GOT3 (cell line): ENCODE measurements at regions not wholly inside any gene's neighbourhood (a gene's known extent, or its start where the extent isn't known, plus 50 kb on each side); places are given as distances from the start of the nearest gene placed in this dataset.

Source experiments
- DNase-seq: peaks from one replicate; lab custom pipeline; 2025; ENCODE audit warnings: mixed read lengths; lab: John Stamatoyannopoulos, UW

DNA sequence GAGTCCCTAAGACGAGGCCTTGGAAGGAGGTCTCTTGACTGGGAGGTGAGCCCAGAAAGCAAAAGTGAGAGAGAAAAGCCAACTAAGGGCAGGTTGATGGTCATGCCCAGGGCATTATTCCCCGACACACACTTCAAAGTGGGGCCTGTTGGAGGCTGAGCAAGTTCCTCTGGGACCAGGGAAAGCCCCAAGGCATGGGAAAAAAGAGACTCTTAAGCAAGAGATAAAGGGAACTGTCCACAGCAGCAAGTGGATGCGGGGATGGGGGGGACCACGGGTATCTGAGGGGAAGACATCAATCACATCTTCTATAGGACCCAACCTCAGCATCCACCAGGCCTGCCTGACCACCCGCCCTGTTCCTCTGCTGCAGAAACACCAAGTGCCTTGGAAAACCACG lies 119.9 kb upstream of the MAFB start:
- DNase-seq, result no peak

DNA sequence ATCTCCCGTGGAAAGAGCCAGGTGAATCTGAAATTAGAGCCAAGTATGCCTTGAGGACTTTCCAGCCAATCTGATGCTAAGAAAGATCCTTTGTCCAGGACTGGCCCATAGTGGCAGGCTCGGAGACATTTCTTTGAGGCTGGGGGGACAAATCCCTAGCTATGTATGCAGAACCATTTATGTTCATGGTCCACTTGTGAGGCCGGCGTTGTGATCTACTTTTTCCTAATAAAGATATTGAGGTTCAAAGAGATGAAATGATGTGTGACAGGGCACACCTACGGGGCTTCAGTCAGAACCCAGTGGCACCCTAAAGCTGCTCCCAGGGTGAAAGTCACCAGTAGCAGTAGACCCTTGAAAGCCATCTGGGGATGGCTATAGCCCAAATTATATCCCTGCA lies 120.3 kb upstream of the MAFB start:
- DNase-seq, result no peak

DNA sequence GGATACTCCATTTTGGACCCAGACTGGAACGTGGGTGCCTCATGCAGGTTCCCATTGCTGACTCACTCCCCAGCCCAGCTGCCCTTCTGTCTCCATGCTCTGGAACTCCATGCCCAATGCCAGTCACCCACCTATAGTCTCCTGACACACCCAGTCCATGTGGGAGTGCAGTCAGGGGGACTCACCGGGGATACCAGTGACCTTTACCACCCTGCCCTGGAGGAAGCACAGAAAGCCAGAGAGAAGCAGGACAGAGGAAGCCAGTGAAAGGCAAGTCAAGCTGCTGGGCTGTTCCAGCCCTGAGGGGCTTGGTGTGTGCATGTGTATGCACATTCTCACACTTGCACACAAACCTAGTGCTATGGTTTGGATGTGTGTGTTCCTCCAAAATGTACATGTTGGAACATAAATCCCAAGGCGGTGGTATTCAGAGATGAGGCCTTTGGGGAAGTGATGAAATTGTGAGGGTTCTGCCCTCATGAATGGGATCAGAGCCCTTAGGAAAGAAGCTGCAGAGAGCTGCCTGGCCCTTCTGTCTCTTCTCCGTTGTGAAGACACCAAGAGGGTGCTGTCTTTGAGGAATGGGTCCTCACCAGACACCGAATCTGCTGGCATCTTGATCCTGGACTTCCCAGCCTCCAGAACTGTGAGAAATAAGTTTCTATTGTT lies 121.4 kb upstream of the MAFB start:
- no peak for DNase-seq

DNA sequence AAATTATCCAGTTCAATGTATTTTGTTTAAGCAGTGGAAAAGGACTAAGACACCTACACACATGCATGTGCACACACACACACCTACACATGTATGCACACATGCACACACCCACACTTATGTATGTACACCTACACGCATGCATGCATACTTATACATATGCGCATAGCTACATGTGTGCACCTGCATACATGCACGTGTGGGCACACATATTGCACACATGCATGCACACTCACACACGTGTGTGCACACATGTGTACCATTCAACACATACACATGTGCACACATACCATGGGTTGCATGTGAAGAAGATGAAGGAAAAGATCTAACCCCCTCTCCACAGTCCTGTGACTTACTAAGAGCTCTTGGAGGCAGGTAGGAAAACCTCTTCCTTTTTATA lies 122.0 kb upstream of the MAFB start:
- DNase-seq, result no peak

DNA sequence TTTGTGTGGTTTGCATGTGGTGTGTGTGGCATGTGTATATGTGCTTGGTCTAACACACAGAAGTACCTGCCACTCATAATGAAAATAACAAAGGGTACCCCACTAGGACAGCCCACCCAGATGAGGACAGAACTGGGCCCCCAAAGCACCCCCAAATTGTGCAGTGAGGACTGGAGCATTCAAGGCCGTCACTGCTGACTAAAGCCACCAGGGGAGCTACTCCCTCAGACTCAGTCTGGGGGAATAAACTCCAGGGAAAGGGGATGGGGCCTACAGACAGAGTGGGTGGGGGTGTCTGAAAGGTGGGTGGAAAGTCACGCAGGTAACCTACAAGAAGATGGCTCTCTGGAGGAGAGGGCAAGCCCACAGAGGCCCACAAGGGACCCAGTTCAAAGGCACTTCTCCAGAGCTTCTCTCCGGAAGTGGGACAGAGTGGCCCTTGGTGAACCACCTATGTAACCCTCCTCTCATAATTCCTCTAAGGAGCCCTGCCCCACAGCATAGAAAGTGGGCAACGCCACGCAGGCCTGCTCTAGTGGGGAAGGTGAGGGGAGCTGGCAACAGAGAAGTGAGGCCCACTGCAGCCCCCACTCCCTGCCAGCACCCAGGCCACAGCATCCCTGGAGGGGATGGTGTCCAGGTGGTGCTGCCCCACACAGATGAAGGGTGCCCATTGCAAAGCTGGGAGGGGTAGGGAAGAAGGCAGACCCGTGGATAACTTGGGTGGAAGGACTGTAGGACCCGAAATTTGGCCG lies 122.8 kb upstream of the MAFB start:
- no peak for DNase-seq

DNA sequence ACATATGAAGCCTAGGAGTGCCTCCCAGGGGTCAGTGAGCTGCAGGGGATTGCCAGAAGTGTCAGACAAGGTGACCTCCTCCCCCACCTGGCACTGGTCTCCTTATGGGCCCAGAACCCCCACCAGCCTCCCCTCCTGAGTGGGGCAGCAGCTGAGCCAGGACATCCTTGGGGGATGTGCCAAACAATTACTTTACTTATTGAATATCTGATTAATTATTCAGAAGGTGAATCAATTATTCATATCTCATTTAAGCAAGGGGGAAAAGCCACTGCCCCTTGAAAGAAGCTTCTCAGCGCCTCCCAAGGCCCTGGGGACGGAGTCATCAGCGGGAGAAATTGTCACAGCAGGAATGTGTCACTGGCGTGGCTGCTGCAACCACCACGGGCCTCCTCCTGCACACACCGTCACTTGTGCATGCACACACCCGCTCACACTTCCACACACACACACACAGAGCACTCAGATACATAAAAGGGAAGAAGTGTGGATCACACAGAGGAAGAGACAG lies 123.4 kb upstream of the MAFB start:
- DNase-seq, result no peak

DNA sequence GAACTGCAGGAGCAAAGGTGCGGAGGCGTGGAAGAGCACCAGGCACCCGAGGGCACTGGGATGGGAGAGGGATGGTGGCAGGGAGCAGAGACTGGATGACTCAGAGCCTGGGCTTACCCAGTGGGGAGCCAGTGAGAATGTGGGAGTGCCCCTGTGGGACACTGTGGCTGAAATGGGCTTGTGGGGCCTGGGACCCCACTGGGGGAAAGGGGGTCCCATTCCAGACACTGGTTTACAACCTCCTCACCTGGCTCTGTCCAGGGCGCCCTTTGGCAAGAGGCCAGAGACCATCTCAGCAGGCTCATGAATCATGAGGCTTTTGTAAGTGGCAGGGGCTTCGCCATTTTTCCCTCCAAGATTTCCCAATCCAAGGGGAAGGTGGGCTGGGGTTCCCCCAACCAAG lies 124.0 kb upstream of the MAFB start:
- no peak for DNase-seq

DNA sequence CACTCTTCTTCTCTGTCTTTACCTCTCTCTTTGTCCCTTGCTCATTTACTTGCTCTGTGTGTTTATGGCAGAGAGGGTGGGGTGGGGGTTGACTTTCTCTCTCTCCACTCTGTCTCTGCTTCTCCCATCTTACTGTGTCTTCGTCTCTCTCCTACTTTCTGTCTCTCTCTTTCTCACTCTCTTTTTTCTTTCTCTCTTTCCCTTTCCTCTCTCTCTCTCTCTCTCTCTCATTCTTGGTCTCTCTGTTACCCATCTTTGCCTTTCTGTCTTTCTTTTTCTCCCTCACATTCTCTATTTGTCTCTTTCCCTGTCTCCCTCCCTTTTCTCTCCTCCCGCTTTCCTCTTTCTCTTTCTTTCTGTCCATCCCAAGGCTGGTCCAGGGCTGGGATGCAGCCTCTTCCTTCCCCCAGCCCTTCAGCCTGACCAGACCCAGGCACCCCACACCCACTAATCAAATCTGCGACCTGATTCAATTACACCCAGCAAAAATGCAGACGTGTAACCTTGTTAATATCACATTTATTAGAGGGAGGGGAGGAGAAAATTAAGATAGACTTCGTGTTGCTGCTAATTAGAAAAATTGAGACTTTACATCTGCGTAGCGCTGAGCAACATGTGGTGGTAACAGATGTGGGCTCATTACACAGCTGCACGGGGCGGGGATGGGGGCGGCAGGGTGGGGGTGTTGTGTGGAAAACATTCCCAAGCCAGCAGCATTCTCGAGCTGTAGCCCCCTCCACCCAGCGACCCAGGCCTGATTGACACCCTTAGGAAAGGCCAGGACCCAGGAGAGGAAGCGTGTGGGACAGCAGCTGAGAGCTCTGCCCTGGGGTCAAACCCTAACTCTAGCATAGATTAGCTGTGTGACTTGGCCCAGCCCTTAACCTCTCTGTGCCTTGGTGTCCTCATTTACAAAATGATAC lies 124.9 kb upstream of the MAFB start:
- DNase-seq, result no peak

DNA sequence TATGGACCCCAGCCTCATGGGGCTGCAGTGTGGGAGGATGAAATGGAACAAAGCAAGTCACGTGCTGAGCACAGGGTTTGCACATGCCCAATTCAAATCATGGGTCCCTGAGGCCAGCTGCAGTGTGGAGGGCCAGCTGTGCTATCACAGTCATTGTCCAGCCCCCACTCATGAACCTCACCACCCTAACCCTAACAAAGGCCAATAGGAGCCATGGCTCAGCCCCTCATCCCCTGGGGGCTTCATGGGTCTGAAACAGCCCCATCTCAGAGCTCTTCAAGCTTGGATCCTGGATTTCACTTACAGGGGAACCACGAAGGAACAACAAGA lies 125.6 kb upstream of the MAFB start:
- DNase-seq, result no peak

DNA sequence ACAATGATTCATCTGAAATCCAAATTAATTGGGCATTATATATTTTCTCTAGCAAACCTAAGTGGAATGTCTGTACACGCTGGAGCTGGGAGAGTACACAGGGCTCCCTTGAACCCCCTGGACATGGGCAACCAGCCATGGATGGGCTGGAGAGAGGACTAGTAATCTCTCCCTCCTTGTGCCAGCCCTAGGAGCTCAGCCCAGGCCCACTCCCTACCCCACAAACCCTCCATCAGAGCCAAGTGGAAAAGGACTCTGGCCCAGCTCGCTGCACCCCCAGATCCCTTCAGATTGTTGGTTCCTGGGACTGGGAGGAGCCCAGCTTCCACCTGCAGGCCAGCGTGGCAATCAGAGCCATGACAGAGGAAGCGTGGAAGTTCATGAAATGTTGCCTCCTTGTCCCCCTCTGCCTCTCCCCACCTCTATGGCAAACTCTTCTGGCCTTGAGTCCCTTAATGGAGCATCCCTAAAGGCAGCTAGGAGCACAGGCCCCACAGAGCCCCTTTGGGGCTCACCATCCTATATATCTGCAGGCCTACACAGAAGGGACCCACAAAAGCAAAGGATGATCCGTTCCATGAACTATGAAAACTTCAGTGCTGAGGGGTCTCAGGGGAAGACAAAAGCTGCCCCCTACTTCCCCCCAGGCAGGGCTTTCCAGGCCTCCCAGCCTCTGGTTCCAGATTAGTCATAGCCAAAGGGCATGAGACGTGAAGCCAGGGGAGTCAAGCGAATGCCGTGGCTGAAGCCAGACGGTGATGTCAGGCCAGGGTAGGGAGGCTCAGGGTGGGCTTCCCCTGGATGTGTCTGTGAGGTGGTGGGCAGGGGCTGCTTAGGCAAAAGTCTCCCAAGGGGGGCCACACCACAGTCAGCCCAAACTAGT lies 126.4 kb upstream of the MAFB start:
- no peak for DNase-seq

DNA sequence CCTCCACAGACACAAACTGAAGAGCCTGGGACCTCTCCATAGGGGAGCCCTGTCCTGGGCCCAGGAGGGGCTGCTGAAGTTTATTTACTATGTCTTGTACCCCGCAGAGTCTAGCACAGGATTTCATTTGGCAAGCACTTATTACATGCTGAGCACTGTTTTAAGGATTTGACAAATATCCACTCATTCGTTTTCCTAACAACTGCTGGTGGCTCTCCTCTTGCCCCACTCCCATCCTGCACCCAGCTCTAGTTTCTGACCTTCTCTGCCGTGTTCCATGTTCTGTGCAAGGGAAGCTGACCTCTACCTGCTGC lies 127.0 kb upstream of the MAFB start:
- DNase-seq, result no peak

DNA sequence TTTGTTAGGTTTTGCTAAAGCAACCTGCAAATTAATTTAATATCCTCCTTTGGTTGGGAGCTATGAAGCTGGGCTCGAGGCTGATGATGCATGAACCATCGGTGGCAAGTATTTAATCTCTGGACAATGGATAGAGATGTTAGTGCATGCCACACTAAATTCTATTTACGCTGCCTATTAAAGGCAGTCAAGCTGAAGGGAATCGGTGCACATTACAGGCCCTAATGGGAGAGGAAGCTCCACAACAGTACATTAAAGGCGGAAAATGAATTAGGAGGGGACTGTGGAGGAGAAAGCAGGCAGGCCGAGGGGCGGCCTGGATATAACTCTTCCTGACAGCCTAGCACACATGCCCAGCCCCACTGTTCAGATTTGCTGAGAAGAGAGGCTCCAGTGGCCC lies 132.4 kb upstream of the MAFB start:
- no peak for DNase-seq

DNA sequence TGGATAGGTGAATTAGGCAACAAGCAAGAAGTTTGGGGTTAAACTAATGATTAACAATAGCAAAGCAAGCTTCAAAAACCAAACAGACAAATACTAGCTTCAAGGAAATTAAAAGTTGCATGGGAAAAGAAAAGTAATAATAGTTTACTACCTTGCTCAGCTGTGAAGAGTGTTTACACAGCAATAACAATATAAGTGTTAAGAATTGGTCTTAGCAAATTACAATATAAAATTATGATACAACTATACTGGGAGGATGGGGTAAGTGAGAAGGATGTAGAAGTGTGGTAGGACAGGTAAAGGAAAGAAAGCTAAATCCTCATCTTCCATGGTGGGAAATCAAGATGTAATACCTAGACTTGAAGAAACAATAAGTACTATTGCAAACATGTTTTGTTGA lies 137.7 kb upstream of the MAFB start:
- no peak for DNase-seq

DNA sequence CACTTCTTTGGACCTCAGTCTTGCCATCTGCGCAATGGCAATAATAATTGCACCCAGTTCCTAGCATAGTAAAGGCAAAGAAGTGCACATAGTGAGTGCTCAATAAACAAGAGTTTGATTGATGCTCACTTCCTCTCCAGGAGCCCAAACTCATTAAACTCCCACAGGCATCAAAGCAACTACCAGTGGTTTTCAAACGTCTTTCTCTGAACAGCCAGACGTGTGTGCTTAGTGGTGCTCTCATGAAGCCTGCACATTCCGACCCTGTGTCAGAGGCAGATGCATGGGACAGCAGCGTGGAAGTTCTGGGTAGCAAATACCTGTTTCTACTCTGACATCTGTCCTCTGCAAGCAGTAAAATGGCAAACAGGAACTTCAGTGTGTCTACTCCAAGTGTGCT lies 146.3 kb upstream of the MAFB start:
- DNase-seq, result no peak

DNA sequence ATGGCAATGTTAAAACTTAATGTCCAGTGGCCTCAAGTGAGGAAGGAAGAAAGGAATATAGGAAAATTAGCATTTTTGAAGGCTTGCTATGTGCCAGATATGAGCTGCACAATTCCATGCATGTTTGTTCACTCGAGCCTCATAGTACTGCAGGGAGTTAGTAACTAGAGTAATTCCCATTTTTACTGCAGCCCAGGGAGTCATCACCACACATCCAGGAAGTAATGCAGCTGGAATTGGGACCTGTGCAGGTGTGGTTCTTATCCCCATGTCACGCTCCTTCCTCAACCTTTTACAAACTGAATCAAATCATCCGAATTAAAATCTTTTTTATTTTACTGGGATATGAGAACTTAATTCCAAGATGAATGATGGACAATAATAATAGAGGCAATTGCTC lies 149.5 kb upstream of the MAFB start:
- DNase-seq, result no peak

DNA sequence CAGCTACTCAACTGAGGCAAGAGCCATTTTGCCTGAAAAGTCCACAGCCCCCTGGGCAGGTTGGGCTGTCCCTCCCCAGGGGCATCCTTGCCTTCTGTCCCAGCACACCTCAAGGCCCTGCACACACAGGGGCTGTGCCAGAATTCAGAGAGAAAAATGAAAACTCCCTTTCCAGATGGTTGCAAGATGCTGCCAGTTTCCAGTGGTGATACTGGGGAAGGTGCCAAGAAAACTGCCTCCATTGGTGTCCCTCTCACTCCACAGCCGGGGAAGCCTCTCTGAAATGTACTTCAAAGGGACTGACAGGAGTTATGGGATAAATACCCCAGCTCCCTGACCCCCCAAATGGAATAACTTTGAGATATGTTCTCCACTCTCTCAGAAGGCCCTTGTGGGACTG lies 154.2 kb upstream of the MAFB start:
- no peak for DNase-seq

DNA sequence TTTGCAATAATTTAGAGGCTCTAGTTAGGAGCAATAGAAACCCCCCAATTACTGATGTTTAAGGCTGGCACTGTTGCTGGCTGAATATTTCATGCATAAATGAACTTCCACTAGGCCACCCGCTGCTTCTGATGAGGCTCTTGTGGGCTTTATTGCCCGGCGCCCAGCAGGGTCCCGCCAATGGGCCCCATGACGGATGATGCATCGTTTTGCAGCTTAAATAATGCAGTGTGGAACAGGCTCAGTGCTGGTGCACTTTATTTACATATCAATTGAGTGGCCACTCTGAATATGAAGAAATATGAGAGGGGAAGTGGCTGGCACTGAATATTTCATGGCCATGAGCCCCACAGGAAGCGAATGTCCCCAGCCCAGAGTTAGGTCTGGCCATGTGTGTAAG lies 155.3 kb upstream of the MAFB start:
- DNase-seq, result no peak

DNA sequence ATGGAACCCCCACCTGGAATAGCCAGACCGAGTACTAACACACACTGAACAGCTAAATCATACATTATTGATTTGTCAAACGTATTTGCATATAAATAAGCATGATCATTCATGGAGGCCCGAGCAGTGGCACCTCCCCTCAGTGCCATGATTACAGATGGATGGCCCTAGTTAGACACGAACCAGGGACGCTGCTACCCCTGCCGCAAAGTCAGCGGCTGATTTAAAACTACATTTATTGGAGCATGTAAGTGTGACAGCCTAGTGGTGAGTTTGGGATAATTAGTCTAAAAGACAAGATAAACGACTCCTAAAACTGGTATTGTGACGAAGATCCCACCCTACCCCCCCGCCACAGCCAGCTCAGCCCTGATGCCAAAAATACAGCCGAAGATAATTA lies 159.1 kb upstream of the MAFB start:
- DNase-seq, result no peak

DNA sequence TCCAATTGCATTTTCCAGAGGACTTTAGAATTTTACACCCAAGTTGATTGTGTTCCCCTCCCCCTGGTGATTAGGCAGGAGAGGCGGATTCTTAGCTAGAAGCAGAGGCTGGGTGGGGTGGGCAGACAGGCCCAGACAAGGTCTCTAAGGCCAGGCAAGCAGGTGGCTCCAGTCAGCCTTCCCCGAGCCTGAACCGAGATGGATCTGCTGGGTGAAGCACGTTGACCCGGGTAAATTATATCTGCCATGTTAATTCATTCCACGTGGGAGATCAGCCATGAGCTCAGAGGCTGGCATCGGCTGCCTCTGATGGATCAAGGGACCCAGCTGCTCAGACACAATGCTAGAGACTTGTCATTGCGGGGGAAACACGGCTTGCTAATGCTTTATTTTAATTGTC lies 159.5 kb upstream of the MAFB start:
- DNase-seq, result no peak

DNA sequence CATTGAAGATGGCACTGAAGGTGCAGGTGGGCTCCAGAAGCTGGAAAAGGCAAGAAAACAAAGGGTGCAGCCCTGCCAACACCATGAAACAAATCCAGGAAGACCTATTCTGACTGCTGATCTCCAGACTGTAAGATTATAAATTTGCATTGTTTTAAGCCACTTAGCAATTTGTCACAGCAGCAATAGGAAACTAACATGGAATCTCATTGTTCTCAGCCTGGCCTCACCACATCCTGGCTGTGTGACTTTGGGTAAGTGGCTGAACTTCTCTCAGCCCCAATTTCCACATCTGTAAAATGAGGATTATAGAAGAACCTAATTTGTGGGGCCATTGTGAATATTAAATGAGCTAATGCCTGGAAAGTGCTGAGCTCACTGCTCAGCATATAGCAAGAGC lies 160.4 kb upstream of the MAFB start:
- DNase-seq, result no peak

DNA sequence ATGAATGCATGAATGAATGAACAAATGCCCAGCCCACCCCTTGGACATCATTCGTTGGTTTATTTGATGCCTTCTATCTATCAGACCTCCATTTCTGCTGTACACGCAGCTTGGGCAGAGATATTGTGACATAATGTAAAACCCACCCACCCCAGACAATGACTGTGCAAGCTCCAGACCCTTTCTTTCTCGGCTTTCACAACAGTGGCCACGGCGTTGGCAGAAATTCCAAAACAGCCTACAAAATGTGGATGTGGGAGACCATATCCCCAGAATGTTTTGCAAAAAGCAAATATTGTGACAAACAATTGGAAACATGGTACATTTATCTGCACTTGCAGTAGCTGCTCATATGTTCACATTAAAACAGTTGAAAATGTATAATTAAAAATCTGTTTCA lies 162.0 kb upstream of the MAFB start:
- no peak for DNase-seq

DNA sequence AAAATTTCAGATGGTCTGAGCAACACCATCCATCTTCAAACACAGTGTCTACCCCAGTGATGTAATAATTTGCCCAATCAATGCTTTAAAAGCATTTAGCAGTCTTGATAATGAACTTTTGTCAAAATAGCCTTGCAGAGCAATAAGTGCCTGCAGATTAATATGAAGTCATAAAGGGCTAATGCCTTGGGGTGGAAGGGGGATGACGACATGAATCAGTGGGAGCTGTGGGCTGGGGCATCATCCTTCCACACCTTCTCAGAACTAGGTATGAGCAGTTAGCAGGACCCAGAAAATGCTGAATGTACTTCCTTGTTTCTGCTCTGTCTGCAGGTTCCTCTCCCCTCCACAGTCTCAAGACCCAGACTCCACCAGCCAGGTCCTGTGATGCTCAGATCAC lies 166.2 kb upstream of the MAFB start:
- DNase-seq, result no peak
